GM19452 (cell line): ENCODE measurements at regions not wholly inside any gene's neighbourhood (a gene's known extent, or its start where the extent isn't known, plus 50 kb on each side); places are given as distances from the start of the nearest gene placed in this dataset.
A peak's percentile ranks its signal among the peaks of the same experiment; 100 is the strongest.

ENCODE experiments used
- ATAC-seq: cut with Tn5 transposase; IDR thresholded peaks from one replicate; pipeline ENCODE4 v1.9.1; 2021; ENCODE audit not compliant: unreplicated experiment

- no peak for ATAC-seq
These were observed 203.9 kb upstream of the NEBL start for GRCh38 chr10:21100871-21101514.

GRCh38 chr10:21100190-21100589 is 203.1 kb upstream of the NEBL start:
- no peak for ATAC-seq

- no peak for ATAC-seq
These were observed 202.4 kb upstream of the NEBL start for GRCh38 chr10:21099291-21100062.

- ATAC-seq = no peak
These were observed 200.8 kb upstream of the NEBL start for GRCh38 chr10:21097926-21098355.

GRCh38 chr10:21095494-21096055 is 198.5 kb upstream of the NEBL start:
- ATAC-seq = no peak

- no peak for ATAC-seq
These were observed 198.0 kb upstream of the NEBL start for GRCh38 chr10:21095073-21095472.

- ATAC-seq = no peak
These were observed 195.8 kb upstream of the NEBL start for GRCh38 chr10:21092683-21093524.

GRCh38 chr10:21090609-21091082 is 193.5 kb upstream of the NEBL start:
- no peak for ATAC-seq

GRCh38 chr10:21087476-21087875 is 190.4 kb upstream of the NEBL start:
- ATAC-seq = no peak

GRCh38 chr10:21084700-21085099 is 187.6 kb upstream of the NEBL start:
- ATAC-seq = no peak

- ATAC-seq = no peak
These were observed 186.8 kb upstream of the NEBL start for GRCh38 chr10:21083861-21084260.

GRCh38 chr10:21082206-21082605 is 185.1 kb upstream of the NEBL start:
- no peak for ATAC-seq

GRCh38 chr10:21080261-21080660 is 183.2 kb upstream of the NEBL start:
- no peak for ATAC-seq

GRCh38 chr10:21079330-21079658 is 182.2 kb upstream of the NEBL start:
- ATAC-seq = no peak

GRCh38 chr10:21078410-21079329 is 181.6 kb upstream of the NEBL start:
- ATAC-seq = peak; percentile 80

GRCh38 chr10:21077681-21078080 is 180.6 kb upstream of the NEBL start:
- no peak for ATAC-seq

- no peak for ATAC-seq
These were observed 179.3 kb upstream of the NEBL start for GRCh38 chr10:21076381-21076780.

- no peak for ATAC-seq
These were observed 178.8 kb upstream of the NEBL start for GRCh38 chr10:21075880-21076279.

GRCh38 chr10:21071001-21071673 is 174.0 kb upstream of the NEBL start:
- no peak for ATAC-seq
